ENCODE measurements at regions not wholly inside any gene's neighbourhood (a gene's known extent, or its start where the extent isn't known, plus 50 kb on each side); places are given as distances from the start of the nearest gene placed in this dataset.
"Not testable (repeated sequence)": the region's sequence is repeated elsewhere in the genome, so short reads cannot be mapped to it uniquely, and the experiment has no call there.

GRCh38 chr18:64742898-64743297 is 594.0 kb upstream of the LINC00305 start:
- Histone ChIP-seq H3K36me3 (no peaks in the 10 kb centered on the region), H3K4me3 (no peak overlapping the region), H3K27me3 (no peaks in the 10 kb centered on the region), H3K27ac (no peak overlapping the region), H3K4me1 (no peaks in the 10 kb centered on the region), H3K9me3 (no peaks in the 10 kb centered on the region)
- no peak for DNase-seq
- TF ChIP-seq, protein P1, sequence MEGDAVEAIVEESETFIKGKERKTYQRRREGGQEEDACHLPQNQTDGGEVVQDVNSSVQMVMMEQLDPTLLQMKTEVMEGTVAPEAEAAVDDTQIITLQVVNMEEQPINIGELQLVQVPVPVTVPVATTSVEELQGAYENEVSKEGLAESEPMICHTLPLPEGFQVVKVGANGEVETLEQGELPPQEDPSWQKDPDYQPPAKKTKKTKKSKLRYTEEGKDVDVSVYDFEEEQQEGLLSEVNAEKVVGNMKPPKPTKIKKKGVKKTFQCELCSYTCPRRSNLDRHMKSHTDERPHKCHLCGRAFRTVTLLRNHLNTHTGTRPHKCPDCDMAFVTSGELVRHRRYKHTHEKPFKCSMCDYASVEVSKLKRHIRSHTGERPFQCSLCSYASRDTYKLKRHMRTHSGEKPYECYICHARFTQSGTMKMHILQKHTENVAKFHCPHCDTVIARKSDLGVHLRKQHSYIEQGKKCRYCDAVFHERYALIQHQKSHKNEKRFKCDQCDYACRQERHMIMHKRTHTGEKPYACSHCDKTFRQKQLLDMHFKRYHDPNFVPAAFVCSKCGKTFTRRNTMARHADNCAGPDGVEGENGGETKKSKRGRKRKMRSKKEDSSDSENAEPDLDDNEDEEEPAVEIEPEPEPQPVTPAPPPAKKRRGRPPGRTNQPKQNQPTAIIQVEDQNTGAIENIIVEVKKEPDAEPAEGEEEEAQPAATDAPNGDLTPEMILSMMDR (IDR thresholded peaks at IDR 0.05): no peak
- TF ChIP-seq POLR2A (IDR thresholded peaks at IDR 0.05): no peak

DNA sequence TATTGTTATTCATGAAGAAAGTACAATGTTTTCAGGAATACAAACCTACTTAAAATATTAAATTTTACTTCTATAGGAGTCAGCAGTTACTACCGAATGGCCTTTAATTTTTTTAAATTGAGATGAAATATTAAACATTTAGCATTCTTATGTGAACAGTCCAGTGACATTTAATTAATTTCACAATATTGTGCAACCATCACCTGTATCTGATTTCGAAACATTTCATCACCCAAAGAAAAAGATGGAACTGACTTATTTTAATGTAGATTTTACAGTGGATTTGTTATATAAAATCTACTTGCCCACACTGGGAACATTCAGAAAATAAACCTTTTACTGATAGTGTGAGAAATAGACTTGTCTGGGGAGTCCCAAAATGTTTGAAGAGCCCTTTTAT is 585.2 kb upstream of the LINC00305 start:
- Histone ChIP-seq H3K27me3 (no peaks in the 10 kb centered on the region), H3K4me1 (no peaks in the 10 kb centered on the region), H3K4me3 (no peak overlapping the region), H3K27ac (no peak overlapping the region), H3K9me3 (no peaks in the 10 kb centered on the region), H3K36me3 (no peaks in the 10 kb centered on the region)
- DNase-seq: no peak
- no peak for TF ChIP-seq POLR2A (IDR thresholded peaks at IDR 0.05)
- TF ChIP-seq, protein P1 (IDR thresholded peaks at IDR 0.05): no peak

- not testable (repeated sequence) for DNase-seq, H3K27me3 ChIP-seq, H3K27ac ChIP-seq, H3K4me1 ChIP-seq, H3K4me3 ChIP-seq, H3K36me3 ChIP-seq, H3K9me3 ChIP-seq
These were observed 576.8 kb upstream of the LINC00305 start for GRCh38 chr18:64725657-64726056.

GRCh38 chr18:64720781-64721464 is 572.0 kb upstream of the LINC00305 start:
- Histone ChIP-seq H3K4me3 (peak overlapping the region in 1 of 4 donors; percentile 10), H3K27ac (no peak overlapping the region), H3K27me3 (no peaks in the 10 kb centered on the region), H3K36me3 (no peaks in the 10 kb centered on the region), H3K9me3 (peaks cover 0 to 3% (median 0%) of the 10 kb centered on the region in 4 donors), H3K4me1 (no peaks in the 10 kb centered on the region)
- DNase-seq: no peak
- no peak for TF ChIP-seq POLR2A (IDR thresholded peaks at IDR 0.05)
- TF ChIP-seq, protein P1 (IDR thresholded peaks at IDR 0.05): no peak

- no peak for DNase-seq
- Histone ChIP-seq H3K4me3 (no peak overlapping the region), H3K4me1 (no peaks in the 10 kb centered on the region), H3K9me3 (no peaks in the 10 kb centered on the region), H3K36me3 (no peaks in the 10 kb centered on the region), H3K27me3 (no peaks in the 10 kb centered on the region), H3K27ac (no peak overlapping the region)
- TF ChIP-seq, protein P1 (IDR thresholded peaks at IDR 0.05): no peak
These were observed 569.9 kb upstream of the LINC00305 start for GRCh38 chr18:64718808-64719207.

- Histone ChIP-seq H3K27ac (no peak overlapping the region), H3K4me1 (no peaks in the 10 kb centered on the region), H3K27me3 (no peaks in the 10 kb centered on the region), H3K36me3 (no peaks in the 10 kb centered on the region), H3K9me3 (no peaks in the 10 kb centered on the region), H3K4me3 (no peak overlapping the region)
- no peak for DNase-seq
- TF ChIP-seq POLR2A (IDR thresholded peaks at IDR 0.05): no peak
- TF ChIP-seq, protein P1 (IDR thresholded peaks at IDR 0.05): no peak
These were observed 568.1 kb upstream of the LINC00305 start for GRCh38 chr18:64717026-64717425.

Data from Peyer's patch (tissue), 4 donors.